ENCODE measurements at regions not wholly inside any gene's neighbourhood (a gene's known extent, or its start where the extent isn't known, plus 50 kb on each side); places are given as distances from the start of the nearest gene placed in this dataset.
"Not testable (repeated sequence)": the region's sequence is repeated elsewhere in the genome, so short reads cannot be mapped to it uniquely, and the experiment has no call there.

DNA sequence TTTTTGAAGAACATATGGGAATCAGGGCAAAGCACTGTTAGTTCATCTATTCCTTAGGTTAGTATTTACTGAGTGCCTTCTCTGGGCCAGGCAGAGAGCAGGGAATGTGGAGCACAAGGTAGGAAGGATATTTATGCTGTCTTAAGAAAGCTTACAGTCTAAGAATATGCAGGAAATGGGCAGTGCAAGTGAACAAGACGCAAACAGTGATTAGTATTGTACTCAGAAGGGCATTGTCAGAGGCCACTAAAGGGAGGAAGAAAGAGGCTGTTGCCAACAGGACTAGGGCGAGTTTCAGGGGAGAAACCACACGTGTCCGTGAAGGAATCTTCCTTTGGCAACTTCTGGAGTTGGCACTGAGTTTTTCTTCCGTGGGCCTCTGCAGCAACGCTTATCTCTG lies 552.8 kb upstream of the COBL start:
- no peak for DNase-seq

DNA sequence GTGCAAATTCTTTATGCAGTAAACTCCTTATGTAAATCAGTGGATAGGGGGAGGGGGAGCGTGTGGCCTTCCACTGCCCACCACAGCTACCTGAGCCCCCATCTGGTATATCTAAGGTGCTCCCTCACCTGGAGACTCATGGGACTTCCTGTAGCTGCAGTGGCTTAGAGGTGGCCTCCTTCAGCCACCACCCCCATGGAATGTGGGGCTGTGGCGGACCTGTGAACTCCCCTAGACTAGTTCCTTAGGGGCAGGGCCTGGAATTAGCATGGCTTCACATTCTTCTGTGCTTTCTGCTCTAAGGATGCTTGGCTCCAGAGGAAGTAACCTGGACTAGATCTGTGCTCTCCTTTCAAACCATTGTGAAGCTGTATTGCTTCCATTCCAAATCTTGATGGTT lies 550.5 kb upstream of the COBL start:
- DNase-seq, result no peak

DNA sequence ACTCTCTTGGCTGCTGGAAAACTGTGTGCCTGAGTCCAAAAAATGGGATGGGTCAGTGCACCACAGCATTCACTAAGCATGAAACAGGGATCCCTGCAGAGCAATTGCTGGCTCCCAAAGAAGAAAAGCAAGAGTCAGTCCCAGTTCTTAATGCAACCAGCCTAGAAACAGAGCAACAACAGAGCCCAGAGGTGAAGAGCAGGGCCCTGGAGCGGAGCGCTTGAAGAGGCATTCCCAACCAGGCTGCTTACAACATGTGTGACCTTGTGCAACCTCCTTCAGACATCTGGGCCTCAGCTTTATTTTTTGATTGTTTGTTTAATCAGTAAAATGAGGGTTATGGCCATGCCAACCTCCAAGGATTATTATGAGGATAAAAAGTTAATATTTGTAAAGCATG lies 543.7 kb upstream of the COBL start:
- no peak for DNase-seq

DNA sequence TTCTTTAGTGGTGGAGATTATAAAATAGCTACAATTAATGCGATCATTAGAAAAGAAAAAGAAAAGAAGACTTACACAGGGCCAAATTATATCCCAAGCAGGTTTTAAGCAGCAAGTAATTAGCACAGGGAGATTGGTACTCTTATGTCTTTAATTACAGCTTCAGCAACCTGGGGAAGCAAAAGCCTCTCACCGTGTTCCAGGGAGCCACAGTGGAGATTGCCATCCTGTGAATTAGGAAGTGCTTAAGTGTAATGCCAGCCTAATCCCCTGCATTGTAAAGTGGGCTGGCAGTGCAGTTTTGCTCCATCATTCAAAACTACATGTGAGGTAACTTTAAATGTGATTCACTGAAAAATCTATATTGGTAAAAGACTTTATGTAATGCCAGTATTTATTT lies 533.5 kb upstream of the COBL start:
- DNase-seq, result no peak

DNA sequence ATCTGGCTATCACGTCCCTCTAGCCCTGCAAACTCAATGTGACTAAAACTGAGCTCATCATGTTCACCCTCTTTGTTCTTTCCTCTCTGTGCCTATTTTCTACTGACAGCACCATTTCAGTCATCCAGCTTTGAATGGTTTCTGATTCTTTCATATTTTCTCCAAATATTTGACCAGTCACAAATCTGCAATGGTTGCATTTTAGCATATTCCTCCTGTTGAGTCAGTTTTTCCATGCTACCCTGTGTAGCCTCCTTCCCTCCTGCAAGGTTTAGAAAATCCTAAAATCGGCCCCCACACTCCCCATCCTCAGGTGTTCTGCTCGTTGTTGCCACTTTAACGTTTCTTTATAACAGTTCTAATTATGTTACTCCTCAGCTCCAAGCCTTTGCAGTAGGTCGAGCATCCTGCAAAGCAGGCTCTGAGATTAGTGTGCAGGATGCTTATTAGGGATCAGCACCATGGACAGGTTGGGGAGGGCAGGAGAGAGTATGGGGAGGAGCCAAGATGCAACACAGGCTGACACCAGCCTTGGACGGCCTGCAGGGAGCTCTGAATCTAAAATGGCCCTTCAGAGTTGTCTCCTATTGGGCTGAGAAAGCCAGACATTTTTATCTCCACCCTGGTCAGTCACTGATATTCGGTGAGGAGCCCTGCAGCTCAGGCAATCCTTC lies 531.0 kb upstream of the COBL start:
- no peak for DNase-seq

DNA sequence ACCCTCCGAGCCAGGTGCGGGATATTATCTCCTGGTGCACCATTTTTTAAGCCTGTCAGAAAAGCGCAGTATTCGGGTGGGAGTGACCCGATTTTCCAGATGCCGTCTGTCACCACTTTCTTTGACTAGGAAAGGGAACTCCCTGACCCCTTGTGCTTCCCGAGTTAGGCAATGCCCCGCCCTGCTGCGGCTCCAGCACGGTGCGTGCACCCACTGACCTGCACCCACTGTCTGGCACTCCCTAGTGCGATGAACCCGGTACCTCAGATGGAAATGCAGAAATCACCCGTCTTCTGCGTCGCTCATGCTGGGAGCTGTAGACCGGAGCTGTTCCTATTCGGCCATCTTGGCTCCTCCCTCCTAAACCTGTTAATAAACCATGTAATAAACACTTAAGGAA lies 522.5 kb upstream of the COBL start:
- DNase-seq, result not testable (repeated sequence)

DNA sequence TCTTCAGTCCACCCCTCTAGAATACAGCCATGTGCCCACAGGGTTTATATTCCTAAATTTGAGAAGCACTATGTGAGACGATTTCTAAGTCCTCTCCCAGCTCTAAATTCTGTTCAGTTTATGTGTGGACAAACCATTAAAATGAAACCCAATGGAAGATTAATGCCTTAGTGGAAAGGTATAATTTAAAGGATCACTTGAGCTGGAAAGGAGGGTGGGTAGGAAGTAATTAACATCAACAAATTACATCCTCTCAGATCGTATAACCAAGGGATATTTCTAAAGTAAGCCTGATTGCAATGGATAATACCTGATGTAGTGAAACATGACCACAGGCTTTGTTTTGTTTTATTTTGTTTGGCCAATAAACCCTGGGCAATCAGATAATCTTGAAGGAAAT lies 511.0 kb upstream of the COBL start:
- DNase-seq, result no peak

DNA sequence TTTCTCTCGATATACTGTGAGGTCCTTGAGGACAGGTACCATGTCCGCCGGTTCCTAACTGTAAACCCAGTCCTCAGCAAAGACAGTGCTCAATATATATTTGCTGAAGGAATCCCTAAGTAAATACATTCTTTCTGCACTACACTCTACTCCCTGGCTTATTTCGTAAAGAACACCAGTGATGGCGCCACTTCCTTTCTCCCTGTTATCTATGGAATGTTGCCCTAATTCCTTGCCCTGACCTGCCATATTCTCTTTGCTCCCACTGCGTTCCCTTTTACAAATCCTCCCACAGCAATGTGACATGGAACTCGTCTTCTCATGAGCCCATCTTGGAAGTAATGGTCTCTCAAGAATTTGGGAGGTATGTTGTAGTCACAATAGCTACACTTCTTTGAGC lies 507.4 kb upstream of the COBL start:
- no peak for DNase-seq

DNA sequence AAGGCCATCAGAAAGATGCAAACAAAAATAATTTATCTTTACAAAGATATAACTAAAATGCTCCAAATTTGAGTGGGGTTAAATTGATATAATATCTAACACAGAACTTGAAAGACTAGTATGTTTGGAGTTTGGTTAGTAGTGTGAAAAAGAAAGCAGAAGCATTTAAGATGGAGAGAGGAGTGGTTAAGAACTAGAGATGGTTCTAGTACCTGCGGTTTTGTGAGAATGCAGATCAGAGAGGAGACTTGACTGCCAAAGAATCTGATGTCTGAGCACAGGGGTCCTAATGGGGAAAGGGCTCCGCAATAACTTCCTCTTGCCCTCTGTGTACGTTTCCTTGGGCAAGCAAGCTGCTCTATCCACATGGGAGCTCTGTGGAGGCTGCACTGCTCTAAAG lies 506.8 kb upstream of the COBL start:
- no peak for DNase-seq

DNA sequence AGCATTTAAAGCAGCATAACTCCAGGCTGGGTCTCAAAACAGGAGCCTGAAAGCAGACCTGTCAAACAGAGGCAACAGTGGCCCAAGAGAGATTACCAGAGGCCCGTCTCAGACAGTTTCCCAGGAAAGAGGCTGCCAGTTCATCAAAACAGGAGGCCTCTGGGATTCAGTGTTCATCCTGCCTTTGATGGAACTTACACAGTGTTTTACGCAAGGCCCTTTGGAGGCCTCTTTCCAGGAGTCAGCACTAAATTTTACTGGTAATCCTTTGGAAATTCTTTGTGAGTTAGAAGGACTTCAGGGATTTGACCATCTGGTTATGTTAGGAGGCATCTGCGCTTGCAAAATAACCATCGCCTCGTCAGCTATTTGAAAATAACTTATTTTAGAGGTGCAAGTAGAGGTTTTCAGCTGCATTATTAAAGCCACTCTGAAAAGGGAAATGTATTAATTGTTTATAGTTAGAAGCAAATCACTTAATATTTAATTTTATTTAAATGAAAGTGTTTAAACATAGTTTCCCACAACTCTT lies 501.2 kb upstream of the COBL start:
- DNase-seq, result no peak

DNA sequence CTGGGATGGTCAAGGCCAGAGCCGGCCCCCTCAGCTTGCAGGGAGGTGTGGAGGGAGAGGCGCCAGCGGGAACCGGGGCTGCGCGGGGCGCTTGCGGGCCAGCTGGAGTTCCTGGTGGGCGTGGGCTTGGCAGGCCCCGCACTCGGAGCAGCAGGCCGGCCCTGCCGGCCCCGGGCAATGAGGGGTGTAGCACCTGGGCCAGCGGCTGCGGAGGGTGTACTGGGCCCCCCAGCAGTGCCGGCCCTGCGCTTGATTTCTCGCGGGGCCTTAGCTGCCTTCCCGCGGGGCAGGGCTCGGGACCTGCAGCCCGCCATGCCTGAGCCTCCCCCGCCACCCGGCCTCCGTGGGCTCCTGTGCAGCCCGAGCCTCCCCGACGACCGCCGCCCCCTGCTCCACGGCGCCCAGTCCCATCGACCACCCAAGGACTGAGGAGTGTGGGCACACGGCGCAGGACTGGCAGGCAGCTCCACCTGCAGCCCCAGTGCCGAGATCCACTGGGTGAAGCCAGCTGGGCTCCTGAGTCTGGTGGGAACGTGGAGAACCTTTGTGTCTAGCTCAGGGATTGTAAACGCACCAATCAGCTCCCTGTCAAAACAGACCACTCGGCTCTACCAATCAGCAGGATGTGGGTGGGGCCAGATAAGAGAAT lies 489.3 kb upstream of the COBL start:
- DNase-seq, result not testable (repeated sequence)

DNA sequence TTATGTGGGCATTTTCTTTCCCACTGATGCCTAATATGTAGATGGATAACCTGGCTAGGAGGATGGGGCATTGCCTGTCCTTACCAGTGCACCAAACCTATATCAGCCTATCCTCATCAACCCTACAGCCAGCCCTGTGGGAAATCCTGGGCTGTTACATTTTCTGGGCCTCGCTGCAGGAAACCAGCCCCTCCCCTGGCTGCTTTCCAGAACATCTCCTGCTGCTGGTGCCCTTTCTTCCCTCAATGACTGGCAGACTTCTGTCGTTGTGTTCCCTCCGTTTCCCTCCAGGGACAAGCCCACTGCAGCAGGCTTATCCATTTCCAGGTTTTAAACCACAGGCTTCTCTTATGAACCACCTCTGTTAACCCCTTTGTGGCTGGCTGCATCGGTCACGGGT lies 486.1 kb upstream of the COBL start:
- no peak for DNase-seq

DNA sequence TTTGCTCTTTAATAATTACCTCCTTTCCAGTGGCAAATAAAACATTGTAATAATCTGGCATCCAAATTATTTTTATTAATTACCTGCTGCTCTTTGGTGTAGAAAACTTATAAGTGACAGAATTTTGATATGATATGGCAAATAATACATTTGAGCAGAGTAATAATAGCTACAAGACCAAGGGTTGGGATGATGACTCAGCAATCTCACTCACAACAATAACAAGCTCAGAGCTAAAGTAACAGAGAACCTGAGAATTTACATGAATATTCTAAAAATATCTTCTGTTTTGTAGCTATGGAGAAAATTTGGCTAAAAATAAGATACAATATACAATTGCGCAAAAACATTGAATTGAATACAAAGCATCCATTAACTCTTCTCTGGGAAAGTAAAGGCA lies 480.8 kb upstream of the COBL start:
- DNase-seq, result no peak

DNA sequence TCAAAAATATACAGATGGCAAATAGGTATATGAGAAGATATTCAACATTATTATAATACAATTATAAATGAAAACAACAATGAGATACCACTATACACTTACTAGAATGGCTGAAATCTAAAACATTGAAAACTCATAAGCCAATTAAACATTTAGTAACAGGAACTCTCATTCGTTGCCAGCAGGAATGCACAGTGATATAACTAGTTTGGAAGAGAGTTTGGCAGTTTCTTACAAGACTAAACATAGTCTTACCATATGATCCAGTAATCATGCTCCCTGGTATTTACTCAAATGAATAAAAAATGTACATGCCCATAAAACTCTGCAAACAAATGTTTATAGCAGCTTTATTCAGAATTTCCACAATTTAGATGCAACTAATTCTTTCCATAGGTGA lies 476.2 kb upstream of the COBL start:
- no peak for DNase-seq

DNA sequence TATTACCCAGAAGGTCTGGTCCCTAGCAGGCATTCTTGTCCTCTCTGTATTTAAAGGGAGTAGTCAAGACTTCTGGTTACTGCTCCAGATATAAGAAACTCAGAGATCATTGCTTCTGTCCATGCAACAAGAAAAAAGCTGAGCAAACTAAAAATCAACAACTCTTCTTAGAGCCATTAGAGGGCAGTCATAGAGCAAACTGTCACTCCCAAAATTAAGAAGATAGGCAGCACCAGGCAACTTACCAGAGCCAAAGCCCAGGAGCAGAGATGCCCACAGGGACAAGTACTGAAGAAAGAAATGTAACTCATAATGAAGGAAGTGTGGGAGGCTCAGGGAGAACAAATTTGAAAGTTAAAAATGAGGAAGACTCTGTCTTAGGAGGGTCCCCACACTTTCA lies 472.9 kb upstream of the COBL start:
- DNase-seq, result no peak

DNA sequence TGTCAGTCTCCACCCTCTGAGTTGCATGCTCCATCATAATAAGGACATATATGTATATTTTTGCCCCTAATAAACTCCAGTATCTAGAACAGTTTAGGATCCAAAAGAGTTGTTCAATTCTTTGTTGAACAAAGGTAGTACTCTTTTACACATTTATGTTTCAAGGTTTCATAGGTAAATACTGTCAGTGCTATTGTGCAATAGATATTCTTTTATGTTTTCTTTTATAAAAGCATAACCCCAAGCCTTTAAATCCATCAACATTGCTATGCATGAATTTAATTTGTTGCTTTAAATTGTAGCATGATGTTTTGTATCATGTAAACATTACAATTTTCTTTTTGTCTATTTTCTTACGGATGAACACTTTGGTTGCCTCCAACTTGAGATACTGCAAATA lies 469.7 kb upstream of the COBL start:
- no peak for DNase-seq

DNA sequence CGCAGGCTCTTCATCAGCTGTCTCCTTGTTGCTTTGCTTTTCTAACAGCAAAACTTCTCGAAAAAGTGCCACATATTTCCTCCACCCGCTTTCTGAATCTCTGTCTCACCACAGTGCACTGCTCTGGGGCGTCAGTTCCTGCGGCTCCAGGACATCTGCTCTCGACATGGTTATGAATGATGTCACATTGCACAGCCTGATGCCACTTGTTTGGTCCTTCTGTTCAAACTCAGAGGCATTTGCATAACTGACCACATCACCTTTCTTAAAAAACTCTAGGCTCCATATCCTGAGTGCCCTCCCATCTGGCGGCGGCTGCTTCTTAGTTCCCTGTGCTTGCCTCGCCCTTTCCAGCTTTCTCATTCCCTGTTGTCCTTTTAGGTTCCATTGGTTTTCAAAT lies 469.3 kb upstream of the COBL start:
- no peak for DNase-seq

DNA sequence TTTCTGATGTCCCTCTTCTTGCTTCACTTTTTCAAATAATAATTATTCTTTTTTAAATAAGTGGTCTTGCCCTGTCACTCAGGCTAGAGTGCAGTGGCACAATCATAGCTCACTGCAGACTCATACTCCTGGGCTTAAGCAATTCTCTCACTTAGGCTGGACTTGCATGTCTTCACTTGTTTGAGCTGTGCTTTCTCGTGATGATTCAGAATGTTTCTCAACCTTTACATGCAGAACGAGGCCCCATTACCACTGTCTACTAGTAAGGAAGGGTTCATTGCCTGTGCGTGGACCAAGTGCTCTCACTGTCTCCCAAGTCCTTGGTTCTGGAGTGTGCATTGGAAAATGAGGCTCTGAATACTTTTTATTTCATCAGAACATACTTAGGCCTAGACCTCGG lies 468.6 kb upstream of the COBL start:
- no peak for DNase-seq

DNA sequence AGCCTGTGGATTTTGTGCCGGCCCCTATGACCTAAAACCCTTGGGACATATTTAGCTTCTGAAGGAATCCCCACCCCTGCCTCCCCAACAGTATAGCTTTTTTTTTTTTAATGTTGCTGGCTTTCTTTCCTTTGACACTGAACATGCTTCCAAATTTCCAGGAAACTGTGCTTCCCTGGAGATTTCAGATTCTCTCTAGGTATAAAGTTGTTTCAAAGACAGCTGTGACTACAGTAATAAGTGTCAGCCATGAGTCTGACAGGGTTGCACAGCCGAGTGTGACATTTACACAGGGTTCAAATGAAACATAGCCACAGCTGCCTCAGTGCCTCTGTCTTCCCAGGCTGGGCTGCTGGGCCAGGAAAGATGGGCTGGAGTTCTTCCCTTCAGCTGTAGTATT lies 466.6 kb upstream of the COBL start:
- no peak for DNase-seq

DNA sequence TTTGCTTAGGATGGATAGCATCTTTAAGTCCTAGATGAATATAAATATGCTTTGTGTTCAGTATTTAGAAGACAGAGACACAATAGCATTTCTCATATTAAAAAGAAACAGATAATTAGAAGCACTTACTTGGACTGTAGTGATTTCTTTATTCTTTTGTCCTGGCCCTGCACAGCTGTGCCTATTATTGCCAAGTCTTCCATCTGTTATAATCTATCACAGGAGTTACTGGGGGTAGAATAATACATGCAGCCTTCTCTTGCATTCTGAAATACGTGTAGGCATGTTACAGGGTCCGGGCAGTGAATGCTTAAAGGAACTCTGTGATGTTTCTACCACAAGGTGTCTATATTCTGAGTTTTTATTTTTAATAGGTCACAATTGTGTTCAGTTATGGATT lies 461.5 kb upstream of the COBL start:
- DNase-seq, result no peak

DNA sequence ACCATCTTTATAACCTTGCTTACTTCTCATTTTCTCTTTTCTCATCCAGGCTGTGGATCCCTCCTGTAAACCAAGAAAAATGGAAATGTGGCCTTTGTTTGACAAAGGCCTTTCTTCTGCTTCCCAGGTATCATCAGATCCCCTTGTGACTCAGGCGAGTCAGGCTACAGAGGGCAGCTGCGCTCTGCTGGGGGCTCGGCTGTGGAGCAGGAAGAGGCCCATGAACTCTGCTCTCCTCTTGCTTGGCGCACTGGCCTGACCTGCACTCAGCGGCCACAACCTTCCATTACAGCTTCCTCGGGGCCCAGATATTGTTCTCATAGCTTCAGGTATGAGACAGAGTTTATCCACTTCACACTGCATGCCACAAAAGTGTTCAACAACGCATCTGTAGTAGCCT lies 457.6 kb upstream of the COBL start:
- DNase-seq, result no peak

DNA sequence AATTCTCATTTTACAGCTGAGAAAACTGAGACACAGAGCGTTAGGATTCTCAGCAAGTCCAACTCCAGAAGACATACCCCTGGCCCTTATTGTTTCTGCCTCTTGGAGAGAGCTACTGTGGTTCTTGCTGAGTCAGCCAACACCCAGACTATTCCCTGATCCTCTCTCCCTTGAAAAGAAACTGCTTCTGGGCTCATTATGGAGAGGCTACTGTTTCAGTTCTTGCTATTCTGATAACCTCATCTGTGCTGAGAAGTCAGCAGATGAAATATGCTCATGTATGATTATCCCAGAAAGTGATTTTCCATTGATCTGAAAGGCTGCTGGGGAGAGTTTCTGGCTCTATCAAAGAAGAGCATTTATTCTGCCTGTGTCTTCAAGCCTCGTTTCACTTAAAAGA lies 455.6 kb upstream of the COBL start:
- DNase-seq, result no peak

DNA sequence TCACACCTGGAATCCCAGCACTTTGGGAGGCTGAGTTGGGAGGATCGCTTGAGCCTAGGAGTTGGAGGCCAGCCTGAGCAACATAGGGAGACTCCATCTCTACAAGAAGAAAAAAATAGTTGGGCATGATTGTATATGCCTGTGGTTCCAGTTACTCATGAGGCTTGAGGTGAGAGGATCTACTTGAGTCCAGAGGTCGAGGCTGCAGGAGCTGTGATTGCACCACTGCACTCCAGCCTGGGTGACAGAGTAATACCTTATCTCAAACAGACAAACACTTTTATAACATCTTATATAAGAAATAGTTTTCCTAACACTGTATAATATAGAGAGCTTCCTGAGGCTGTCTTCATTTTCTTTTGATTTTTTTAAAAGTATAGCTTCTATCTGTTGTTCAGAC lies 448.4 kb upstream of the COBL start:
- no peak for DNase-seq

DNA sequence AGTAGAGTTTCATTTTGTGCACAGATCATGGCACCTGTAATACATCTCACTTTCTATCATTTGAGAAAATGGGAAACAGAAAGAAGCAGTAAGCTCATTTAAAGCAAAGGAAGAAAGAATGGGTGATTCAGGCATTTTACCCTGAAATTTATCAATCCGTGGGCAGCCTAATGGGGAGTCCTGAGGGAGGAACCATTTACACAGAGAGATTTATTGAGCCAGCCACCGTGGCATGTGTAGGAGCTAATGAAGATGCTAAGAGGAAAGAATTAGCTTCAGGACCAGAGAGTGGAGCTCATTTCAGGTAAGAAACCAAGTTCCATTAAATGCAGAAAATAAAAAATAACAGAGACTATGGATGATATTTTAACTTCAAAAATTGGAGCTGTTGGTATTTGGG lies 443.4 kb upstream of the COBL start:
- DNase-seq, result no peak

DNA sequence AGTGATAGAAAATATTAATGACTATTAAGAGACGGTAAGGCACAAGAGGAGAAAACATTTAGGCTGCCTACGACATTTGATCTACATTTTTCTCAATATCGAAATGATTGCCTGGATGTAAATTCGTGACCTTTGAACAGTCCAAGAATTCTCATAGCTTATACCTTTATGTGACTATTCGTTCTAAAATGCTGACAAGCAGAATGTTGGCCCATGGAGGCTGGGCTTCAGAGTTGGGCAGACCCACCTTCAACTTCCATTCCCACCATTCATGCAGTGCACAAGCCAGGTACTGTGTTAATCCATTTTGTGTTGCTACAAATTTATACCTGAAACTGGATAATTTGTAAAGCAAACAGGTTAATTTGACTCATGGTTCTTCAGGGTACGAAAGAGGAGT lies 441.4 kb upstream of the COBL start:
- no peak for DNase-seq
